HG02798 (cell line): ENCODE measurements at regions not wholly inside any gene's neighbourhood (a gene's known extent, or its start where the extent isn't known, plus 50 kb on each side); places are given as distances from the start of the nearest gene placed in this dataset.

Experiments used
- ATAC-seq: cut with Tn5 transposase; IDR thresholded peaks from one replicate; pipeline ENCODE4 v1.9.1; 2021; ENCODE audit warnings: mild to moderate bottlenecking; ENCODE audit not compliant: unreplicated experiment, poor library complexity

DNA sequence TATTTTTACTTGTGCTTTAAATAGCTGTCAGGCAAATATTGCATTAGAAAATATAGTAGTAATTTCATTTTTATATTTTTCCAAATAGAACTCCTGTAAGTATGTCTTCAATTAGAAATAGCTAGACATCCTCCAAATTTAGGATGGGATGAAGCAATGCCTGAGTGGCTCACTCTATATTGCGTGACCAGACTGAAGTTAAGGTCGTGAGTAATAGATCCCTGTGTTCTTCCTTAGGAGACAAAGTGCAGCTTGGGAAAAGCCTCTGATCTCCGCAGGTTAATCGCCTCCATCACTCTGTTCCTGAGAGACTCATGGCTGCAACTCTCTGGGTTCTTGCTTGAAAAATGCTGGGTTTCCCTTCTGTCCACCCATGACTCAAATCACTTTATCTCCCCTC, 484.8 kb upstream of the ANKRD30A start:
- ATAC-seq, result no peak

DNA sequence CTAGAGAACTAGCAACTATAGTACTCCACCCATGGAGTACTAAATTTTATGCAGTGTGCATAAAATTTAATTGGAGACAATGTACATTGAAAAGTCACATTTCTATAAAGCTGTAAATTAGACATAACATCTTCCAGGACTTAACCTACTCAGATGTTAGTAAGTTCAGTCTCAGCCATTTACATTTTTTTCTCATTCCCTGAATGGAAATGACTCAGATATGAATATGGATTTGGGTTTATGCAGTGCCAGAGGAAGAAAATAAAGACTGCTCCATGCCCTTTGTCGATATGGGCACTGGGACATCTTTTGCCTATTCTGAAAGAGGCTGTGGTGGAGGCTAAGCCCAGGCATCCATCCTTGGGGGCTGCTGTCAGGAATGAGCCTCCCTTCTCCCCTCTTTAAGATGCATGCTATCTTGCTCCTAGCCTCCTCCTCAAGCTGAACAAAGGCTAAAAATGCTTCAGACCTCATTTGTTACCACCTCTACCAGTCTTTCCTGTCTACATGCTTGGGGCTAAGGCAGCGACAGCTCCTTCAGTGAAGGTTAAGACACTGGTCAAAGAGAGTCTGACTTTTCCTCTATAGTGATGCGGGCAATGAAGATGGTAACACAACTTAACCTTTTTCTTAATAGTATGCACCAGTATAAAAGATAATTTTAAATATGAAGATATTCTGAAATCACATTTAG, 486.8 kb upstream of the ANKRD30A start:
- no peak for ATAC-seq

DNA sequence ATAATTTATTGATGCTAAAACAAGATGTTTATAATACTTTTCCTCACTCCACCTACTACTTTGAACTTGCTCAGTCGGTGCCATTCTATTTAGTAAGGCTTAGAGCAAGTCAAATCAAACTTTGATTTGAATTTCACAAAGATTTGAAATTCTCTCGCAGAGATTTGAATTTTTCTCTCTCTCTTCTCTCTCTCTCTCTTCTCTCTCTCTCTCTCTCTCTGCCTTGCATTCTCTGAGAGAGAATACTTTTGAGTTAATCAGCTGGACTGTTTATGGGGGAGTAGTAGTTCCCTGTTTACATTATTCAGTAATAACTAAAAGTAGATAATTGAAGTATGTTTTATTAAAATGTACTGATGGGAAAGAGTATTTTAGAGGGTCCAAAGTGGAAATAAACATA, 488.5 kb upstream of the ANKRD30A start:
- no peak for ATAC-seq

DNA sequence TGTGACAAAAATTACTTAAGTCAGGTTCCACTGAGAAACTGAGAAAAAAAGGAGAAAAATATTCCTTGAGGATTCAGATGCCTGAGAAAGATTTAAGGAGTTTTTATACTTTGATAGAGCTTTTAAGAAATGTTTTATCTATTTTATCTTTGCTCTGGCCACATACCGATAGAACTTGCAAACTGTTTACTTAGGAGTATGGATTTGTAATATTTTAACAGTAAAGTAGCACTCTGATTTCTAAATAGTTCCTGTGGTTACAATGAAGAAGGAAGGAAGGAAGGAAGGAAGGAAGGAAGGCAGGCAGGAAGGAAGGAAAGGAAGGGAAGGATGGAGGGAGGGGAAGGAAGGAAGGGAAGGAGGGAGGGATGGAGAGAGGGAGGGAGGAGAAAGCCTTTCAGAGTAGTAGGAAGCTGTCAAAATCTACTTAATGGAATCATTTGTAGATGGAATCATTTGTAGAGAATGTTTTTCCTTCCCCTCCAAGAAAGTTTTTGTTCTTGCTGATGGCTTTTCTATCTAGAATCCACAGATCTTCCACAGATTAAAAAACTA, 489.0 kb upstream of the ANKRD30A start:
- no peak for ATAC-seq

DNA sequence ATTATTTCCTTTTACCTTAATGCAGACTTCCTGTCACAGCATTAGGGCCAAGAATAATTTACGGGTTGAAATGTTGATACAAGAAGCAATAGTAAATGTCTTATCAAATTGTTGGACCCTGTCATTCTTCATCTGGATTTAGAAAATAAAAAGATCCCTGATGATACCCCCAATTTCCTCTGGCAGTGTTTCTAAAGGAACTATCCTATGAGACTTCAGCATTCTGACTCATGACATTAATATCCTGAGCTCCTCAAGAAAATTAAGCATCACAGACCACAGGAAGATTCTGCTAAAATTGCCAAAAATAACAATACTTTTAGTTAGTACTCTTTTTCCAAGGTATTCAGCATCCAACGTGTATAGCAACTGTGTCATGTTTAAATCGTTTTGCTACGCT, 490.5 kb upstream of the ANKRD30A start:
- no peak for ATAC-seq

DNA sequence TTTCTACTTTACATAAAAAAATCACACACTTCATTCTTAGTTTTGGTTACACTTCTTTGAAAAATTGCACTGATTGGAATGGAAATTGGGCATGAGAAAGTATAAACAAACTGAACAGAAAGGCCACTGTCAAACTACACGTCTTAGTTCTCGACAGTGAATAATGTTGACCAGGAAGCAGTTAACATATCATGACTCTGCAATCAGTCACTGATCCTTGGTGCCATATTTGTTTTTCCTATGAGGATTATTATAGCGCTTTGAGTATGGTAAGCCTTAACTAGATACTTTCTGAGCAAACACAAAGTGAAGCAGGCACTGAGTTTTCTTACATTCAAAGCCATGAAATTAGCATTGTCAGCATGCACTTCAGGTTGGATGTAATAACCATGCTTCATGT, 495.1 kb upstream of the ANKRD30A start:
- ATAC-seq, result no peak

DNA sequence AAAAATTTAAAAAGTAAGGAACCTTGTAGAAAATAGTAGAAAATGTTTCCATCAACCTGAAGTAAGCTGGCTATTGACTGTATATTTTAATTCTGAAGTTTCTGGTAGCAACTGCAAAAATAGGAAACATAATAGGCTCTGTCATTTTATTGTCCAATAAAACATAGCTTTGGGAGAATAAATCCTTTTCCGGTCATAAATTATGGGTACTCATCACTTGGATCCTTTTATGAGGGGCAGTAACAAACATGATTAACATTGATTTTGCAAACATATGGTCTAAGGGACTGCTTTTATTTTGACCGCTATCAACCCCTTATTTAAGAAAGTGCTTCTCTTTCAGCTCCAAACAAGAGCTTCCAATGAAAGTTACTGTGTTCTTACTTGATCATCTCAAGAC, 495.9 kb upstream of the ANKRD30A start:
- ATAC-seq, result no peak

DNA sequence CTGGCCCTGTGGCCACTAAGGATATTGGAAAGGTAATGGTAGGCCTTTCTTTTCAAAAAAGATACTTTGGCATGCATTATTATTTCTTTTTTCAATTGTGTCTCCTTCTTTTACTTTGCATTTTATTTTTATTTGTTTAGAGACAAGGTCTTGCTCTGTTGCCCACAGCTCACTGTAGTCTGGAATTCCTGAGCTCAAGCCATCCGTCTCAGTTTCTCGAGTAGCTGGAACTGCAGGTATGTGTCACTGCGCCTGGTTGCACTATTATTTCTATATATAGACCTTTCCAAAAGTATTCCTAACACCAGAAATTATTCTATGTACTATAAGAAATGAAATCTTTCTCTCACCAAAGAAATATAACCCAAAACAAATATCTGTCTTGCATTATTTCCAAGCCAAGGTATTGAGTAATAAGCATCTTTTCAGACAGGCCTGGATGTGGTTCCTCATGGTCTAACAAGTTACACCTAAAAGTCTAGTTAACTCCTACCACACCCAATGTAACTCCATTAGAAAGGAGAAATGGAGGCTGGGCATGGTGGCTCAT, 500.8 kb upstream of the ANKRD30A start:
- ATAC-seq, result no peak

DNA sequence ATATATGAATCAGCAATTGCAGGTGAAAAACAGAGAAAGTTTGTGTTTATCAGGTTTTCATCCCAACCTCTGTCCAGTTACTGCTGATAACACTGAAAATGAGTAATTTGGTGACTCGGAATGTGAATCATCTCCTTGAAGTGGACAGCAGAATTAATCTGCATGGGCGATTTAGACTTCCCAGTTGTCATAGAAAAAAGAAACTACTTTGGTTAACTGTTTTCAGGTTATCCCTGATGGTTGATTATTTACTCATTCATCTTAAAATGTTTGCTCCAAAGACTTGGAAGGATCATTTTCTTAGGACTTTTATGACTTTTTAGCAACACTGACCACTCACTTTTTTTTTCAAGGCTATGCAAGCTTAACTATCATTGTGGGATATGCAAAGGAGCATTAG, 504.1 kb upstream of the ANKRD30A start:
- ATAC-seq, result no peak

DNA sequence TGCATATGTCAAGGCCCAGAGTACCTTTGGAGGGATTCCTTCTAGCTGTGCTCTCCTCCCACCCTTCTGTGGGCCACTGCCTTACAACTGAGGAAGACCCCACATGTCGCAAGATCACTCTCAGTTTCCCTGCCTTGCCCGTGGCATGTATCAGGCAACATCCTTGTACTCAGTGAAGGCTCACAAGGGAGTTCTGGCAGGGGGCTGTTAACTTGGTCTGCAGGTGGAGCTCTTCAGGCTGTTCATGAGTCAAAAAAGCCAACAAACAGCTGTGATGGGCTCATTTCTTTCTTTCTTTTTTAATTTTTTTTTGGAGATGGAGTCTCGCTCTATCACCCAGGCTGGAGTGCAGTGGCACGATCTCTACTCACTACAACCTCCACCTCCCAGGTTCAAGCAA, 513.0 kb upstream of the ANKRD30A start:
- no peak for ATAC-seq

DNA sequence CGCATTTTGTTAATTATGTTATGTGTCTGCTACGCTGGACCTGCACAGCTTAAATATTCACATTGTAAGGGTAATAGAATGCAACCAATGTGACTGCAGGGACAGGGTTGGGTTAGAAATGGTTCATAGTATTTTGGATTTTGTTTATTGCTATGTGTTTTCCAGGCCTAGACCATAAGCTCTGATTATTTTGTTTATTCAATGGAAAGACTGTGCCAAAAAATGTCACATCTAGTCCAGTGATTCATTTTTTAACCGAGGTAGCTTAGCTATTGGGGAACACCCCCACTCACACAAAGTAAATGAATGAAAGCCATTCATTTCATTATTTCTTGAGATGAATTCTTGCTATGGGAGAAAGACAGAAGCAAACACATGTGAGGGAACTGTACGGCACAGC, 516.5 kb upstream of the ANKRD30A start:
- no peak for ATAC-seq

DNA sequence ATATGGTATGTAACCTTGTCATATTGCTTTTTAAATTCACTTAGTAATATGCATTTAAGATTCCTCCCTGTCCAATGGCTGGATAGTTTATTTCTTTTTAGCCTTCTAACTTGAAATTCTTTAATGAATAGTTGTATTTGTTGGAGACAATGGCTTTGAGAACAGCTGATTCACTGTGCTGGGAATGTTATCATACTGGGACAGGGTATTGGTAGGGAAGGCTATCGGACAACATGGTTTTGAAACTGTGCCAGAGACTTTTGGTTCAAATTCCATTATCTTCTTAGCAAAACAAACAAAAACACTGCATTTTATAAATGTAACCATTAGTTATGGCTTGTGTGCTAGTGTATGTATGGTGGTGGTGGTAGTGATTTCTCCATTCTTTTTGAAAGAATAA, 517.1 kb upstream of the ANKRD30A start:
- ATAC-seq, result no peak

DNA sequence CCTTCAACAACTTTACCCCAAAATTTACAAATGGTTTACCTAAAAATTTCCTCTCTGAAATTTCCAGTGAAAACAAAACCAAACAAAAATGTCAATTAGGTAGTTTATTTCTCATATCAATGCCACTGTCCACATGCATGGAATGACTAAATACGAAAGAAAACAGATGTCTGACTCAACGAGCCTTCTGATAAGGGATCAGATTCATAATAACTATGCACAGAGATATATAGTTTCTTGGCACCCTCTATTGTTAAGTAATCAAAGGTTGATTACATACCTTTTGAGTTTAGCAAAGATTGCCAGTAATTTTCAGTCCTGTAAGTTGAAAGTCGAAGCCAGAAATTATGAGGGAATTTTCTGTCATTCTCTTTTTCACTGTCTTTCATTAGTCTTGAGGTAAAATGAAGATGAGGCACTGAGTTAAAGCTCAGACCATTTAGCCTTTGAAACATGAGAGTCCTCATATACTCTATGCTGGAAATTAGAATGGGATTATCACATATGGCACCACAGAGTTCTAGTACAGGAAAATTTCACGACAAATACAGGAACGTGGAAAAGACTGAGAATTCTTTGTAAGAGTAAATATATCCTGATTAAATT, 519.1 kb upstream of the ANKRD30A start:
- ATAC-seq, result no peak

DNA sequence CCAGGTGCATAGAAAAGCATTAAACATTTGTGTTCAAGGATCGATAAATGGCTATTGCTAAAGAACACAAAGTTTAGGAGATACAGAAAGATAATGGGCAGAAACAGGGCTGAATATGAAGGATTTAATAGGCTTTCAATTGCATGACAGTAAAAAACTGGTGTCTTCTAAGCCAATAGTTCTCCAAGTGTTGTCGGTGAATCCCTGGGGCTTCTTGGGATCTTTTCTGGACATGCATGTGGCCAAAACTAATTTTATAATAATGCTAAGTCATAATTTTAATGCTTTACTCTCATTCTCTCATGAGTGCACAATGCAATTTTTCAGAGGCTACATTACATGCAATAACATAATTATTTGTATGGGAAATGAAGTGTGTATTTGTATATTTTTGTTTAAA, 521.1 kb upstream of the ANKRD30A start:
- ATAC-seq, result no peak

DNA sequence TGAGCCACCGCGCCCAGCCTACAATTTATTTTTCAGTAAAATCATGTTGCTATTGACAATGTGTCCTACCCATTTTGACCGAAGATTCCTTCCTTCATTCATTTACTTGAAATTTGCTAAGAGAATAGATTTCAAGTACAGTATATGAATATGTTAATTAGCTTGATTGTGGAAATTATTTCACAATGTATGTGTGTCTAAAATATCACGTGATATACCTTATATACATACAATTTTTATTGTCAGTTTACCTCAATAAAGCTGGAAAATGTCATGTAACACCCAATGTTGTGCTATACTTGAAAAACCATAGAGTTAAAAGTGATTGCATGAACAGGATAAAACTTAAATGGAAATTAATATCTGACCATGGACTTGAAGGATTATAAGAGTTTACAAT, 521.7 kb upstream of the ANKRD30A start:
- ATAC-seq, result no peak

DNA sequence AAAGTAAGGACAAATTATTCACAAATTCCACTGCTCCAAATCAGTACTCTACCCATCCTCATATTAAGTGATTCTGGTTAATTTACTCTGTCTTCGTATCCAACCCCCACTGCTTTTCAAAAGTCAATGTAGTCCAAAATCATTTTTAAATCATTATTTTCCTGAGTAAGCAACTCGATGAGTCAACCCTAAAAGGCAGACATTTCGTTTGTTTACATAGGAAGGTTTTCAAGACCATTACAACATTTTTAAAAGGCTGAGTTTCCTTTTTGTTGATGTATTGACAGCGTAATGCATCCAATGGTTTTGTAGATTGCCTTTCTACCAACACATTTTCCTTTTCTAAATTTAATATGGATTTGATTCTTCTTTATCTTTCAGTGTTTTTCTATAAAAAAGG, 523.0 kb upstream of the ANKRD30A start:
- ATAC-seq, result no peak

DNA sequence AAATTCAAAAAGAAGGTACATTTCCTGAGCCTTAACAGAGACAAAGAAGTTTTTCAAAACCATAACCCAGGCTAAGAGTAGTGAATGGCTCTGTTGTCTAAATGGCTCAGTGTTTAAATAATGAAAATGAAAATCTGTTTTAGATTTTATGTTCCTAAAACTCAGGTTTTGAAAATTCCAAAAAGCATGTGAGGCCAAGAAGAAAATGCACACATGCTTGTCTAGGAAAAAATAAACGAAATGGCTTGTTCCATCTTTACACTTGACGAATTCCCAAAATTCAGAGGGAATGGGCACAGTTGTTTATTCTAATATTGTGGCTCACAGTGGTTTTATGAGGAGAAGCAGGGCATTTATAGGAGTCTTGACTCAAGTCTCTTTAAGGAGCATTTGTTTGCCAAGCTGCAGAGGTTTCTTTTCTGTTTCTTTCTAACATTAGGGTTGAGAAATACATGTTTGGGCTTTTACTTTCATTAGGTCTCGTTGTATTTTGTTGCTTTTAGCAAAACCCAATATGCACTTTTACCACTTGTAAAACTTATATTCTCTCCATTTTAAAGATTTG, 527.6 kb upstream of the ANKRD30A start:
- no peak for ATAC-seq

DNA sequence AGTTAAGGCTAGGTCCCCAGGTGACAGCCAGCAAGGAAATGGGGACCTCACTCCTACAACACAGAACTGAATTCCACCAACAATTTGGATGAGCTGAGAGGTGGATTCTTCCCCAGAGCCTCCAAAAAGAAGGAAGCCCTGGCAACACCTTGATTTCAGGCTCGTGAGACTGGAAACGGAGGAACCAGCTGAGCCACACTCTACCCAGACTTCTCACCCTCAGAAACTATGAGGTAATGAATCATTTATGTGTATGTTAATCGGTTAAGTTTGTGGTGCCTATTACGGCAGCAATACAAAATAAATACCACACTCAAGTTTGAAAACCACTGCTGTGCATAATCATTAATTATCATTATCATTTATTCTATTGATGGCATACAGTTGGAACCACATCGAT, 532.4 kb upstream of the ANKRD30A start:
- ATAC-seq, result no peak

DNA sequence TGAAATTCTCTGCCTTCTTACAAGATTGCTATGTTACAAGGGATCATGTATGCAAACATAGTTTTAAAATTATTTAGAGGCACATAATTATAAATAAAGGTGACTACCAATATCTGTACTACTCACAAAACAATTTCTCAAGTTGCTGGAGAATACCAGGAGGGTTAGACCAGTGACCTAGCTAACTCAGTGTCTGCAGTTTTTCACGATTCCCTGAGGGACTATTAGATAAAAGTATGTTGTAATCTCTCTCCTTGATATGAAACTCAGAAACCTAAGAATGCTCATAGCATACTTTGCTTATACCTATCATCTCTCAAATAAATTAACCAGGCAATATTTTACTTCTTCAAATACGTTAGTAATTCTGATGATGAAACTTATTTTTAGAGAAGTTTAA, 534.0 kb upstream of the ANKRD30A start:
- ATAC-seq, result no peak

DNA sequence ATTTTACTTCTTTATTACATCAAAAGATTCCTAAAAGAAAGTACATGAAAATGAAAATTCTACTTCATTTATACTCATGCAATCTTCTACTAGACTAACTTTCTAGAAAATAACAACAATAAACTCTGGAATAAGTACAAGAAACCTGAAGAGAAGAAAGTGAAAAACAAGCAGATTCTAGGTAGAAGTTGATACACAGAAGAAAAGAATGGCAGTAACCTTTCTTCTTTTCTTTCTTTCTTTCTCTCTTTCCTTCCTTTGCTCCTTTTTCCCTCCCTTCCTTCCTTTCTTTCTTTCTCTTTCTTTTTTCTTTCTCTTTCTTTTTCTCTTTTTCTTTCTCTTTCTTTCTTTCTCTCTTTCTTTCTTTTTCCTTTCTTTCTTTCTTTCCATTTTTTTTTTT, 541.7 kb upstream of the ANKRD30A start:
- ATAC-seq, result no peak

DNA sequence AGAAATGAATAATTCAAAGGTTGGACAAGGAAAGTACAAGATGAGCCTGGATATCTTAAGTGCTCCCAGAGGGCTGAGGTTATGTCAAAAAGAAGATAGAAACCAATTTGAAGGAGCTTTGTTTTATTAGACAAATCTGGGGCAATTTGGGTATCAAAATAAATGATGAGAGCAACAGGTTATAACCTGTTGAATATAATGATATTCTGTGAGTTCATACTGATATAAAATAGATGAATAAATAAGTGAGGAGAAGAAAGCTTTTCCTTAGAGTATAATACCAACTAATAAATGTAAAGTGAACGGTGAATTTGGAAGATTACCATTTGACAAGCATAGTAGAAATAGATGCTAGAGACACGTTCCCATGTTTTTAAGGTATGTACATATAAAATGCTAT, 544.2 kb upstream of the ANKRD30A start:
- ATAC-seq, result no peak

DNA sequence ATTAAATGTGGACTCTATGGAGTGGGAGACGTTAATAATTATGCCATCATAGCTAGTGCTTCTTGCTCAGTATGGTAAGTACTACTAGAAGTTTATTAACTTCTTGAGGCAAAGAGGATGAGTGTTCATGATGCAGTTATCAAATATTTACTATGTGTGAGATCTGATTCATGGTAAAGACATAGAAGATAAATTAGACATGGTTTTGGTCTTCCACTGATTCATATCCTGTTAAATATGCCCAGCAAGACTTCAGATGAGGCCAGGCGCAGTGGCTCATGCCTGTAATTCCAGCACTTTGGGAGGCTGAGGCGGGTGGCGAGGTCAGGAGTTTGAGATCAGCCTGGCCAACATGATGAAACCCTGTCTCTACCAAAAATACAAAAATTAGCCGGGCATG, 547.1 kb upstream of the ANKRD30A start:
- no peak for ATAC-seq
